PC-9 (cell line): ENCODE measurements at regions not wholly inside any gene's neighbourhood (a gene's known extent, or its start where the extent isn't known, plus 50 kb on each side); places are given as distances from the start of the nearest gene placed in this dataset.
"Not testable (repeated sequence)": the region's sequence is repeated elsewhere in the genome, so short reads cannot be mapped to it uniquely, and the experiment has no call there.

Source experiments
- EZH2 ChIP-seq: fragments of 200-600 bp; sonication (generic); IDR thresholded peaks from 2 replicates; pipeline ENCODE4 v1.8.0; 2017; ENCODE audit warnings: antibody characterized with exemption, low read depth
- TF ChIP-seq, protein P1 (sequence below): fragments of 200-600 bp; sonication (generic); conservative IDR thresholded peaks from 2 replicates; pipeline ENCODE4 v1.6.1; 2017; ENCODE audit warnings: mixed run types, antibody characterized with exemption, mild to moderate bottlenecking, moderate library complexity

DNA sequence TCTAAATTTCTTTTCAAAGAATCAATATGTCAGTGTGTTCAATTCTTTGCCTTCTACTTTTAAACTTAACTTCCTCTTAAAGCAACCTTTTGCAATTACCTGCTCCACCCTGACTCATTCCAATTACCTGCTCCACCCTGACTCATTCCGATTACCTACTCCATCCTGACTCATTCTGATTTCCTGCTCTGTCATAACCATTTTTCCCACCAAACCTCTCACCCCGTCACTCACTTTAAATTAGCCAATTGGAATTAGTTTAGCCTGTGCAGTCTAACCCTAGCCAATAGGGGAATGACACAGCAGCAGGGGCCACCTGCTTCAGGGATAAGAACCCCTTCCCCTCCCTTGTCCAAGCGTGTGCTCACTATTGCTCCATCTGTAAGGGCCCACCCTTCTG, 157.1 kb upstream of the POU1F1 start:
- TF ChIP-seq, protein P1, sequence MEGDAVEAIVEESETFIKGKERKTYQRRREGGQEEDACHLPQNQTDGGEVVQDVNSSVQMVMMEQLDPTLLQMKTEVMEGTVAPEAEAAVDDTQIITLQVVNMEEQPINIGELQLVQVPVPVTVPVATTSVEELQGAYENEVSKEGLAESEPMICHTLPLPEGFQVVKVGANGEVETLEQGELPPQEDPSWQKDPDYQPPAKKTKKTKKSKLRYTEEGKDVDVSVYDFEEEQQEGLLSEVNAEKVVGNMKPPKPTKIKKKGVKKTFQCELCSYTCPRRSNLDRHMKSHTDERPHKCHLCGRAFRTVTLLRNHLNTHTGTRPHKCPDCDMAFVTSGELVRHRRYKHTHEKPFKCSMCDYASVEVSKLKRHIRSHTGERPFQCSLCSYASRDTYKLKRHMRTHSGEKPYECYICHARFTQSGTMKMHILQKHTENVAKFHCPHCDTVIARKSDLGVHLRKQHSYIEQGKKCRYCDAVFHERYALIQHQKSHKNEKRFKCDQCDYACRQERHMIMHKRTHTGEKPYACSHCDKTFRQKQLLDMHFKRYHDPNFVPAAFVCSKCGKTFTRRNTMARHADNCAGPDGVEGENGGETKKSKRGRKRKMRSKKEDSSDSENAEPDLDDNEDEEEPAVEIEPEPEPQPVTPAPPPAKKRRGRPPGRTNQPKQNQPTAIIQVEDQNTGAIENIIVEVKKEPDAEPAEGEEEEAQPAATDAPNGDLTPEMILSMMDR: not testable (repeated sequence)
- not testable (repeated sequence) for TF ChIP-seq EZH2
